NCI-H226 (cell line): ENCODE measurements at regions not wholly inside any gene's neighbourhood (a gene's known extent, or its start where the extent isn't known, plus 50 kb on each side); places are given as distances from the start of the nearest gene placed in this dataset.
"Not testable (repeated sequence)": the region's sequence is repeated elsewhere in the genome, so short reads cannot be mapped to it uniquely, and the experiment has no call there.

Experiments used
- DNase-seq: peaks from one replicate; pipeline ENCODE4 v3.0.0-alpha.2; 2015

DNA sequence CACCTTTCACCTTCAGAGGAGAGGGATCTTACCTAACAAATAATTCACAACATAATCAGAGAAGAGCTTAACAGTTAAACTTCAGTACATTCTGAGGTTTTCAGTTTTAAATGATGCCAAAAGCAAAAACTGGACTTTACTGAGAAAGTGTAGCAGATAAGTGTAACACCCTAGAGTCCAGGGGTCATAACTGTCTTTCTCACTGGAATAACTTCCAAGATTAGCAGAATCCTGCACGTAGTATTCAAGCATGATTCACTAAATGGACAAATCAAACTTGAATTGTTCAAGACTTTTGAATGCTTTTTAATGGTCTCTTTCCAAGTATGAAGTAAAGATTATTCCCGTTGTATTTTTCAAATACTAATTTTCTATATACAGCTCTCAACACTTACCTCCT, 180.1 kb upstream of the NREP start:
- no peak for DNase-seq

GRCh38 chr5:111935835-111936234, 178.8 kb upstream of the NREP start:
- DNase-seq = no peak

GRCh38 chr5:111935009-111935408, 178.0 kb upstream of the NREP start:
- DNase-seq = no peak

DNA sequence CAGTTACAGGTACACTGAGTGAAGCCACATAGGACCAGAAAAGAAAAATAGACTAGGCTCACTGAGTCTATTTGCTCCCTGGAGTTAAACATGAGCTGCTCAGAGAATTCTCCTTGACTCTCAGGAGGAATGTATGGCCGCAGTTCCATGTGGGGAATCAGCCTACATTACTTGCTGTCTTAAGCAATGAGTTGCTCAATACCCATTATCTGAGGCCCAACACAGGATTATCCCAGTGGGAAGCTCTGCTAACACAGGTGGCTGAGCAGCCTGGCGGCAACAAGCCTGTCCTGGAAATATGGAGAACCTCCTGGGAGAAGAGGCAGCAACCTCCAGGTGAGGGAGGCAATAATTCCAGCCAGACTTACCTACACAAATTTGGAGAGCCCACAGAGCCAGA, 177.5 kb upstream of the NREP start:
- no peak for DNase-seq

GRCh38 chr5:111933086-111933485, 176.1 kb upstream of the NREP start:
- no peak for DNase-seq

- peak; percentile 47 for DNase-seq
These were observed 175.6 kb upstream of the NREP start for GRCh38 chr5:111932628-111933027.

GRCh38 chr5:111932199-111932598, 175.2 kb upstream of the NREP start:
- no peak for DNase-seq

DNA sequence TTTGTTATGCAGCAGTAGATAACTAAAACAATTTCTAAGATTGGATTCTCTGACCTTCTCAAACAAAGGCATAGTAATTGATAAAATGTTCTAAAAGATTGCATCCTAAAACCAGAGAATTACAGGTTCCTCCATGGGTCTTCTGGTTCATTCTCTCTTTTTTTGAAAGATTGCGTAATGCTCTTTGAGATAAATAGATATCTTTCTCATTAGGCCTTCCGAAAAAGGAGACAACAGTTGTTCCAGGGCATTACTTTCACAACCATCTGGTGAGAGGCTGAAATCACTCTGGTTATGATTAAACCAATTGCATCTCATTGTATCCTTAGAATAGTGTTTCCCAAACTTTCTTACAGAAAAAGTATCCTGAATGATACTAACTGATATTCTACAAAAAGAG, 174.7 kb upstream of the NREP start:
- no peak for DNase-seq

GRCh38 chr5:111930905-111931461, 174.0 kb upstream of the NREP start:
- peak; percentile 72 for DNase-seq

- no peak for DNase-seq
These were observed 173.5 kb upstream of the NREP start for GRCh38 chr5:111930449-111930848.

- peak; percentile 98 for DNase-seq
These were observed 172.9 kb upstream of the NREP start for GRCh38 chr5:111929867-111930266.

DNA sequence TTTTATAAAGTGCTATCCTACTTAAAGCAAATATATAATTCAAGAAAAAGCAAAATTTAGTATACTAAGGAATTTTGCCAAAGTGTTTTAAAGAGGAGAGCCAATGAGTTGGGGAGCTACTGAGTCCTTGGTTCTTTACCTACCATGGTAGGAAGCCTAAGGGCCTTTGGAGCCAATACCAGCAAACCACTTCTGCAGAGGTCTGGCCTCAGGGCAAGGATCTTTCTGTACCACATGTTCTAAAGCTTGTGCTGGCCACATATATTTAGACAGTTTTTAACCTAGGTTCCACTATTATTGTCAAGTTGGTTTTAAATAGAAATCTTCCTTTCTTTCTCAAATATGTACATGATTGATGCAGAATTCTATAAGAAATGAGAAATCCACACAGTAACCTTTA, 172.3 kb upstream of the NREP start:
- DNase-seq = no peak

DNA sequence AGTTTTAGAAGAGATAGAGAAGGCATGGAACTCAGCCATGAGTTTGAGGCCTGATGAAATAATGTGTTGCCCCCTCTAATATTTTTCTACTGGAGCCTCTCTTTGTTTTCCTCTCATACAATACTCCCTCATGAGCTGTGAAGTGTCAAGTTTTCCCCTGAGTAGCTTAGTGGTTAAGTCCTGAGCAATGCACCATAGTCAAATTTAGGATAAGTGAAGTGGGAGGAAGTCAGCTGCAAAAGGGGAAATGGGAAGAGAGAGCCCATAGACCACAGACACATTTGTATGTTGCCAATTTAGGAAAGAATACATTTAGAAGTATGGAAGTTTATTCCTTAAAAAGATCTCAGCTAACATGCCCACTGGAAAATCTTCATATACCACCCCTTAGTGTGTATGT, 171.5 kb upstream of the NREP start:
- DNase-seq = no peak

DNA sequence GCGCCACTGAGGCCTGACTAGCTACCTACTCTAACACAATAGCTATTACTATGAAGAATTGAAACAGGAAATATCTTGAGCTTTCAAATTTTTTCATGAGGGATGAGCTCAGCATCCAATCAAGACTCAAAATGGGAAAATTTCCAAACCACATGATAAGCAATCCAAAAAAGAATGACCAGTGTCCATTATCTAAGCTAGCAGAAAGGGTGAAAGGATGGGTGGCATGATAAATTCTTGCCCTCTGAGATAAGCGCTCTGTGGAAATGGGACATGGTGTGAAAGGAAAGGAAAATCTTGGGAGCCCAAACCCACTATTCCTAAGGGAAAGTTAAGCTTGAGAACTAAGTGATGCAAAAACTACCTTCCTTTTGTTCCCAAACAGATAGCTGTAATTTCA, 170.2 kb upstream of the NREP start:
- DNase-seq = peak; percentile 86

DNA sequence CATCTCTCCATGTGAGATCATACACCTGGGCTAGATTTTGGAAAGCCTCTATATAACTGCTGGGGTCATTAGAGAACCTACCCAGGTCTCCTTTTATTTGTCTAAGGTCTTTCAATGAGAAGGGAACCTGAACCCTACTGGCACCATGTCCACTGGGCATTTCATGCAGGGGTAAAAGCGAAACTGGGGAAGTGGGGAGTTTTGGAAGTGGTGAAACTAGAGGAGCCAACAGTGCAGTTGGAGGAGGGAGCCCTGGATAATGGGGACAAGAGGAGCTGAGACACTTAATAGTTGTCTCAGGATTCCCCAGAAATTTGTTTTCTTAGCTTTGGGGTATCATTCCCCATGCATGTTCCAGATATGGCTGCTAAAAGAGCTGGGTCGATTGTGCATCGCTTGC, 169.0 kb upstream of the NREP start:
- no peak for DNase-seq

- no peak for DNase-seq
These were observed 165.3 kb upstream of the NREP start for GRCh38 chr5:111922344-111922743.

GRCh38 chr5:111921691-111922090, 164.7 kb upstream of the NREP start:
- DNase-seq = not testable (repeated sequence)

GRCh38 chr5:111914966-111915636, 158.1 kb upstream of the NREP start:
- DNase-seq = peak; percentile 20

- DNase-seq = no peak
These were observed 145.4 kb upstream of the NREP start for GRCh38 chr5:111902436-111902835.

GRCh38 chr5:111901296-111901695, 144.3 kb upstream of the NREP start:
- DNase-seq = no peak

DNA sequence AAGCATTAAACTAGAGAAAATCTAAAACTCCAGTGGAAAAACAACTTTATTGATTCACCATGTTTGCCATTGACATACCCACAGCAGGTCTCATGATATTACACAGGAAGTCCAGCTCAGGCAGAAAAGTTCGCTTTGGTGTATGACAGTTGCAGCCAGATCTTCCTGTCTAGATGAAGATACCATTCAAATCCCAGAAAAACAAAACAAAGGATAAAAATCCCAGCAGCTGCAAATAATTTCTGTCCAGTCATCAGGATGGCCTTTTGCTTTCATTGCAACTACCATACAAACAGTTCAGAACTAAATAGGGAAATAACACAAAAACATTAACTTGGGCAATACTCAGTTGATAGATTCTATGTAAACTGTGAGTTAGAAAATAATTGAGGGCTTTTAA, 136.0 kb upstream of the NREP start:
- no peak for DNase-seq

DNA sequence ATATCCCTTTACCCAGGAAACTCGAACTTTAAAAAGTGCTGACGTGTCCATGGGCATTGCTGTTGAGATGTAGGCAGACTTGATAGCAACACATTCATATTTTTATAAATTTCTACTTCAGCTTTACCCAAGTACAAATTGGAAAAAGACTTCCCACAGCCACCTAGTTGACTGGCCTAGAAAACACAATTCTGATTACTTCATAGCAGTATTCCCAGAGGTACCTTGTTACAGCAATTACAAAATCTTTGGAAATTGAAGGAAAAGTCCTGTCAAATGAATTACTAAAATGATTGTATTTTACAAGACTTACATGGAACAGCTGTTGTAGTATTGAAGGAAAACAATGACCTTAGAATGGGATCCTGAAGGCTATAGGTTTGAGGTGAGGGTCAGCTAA, 130.7 kb upstream of the NREP start:
- DNase-seq = no peak

GRCh38 chr5:111869681-111870080, 112.7 kb upstream of the NREP start:
- DNase-seq = peak; percentile 50

DNA sequence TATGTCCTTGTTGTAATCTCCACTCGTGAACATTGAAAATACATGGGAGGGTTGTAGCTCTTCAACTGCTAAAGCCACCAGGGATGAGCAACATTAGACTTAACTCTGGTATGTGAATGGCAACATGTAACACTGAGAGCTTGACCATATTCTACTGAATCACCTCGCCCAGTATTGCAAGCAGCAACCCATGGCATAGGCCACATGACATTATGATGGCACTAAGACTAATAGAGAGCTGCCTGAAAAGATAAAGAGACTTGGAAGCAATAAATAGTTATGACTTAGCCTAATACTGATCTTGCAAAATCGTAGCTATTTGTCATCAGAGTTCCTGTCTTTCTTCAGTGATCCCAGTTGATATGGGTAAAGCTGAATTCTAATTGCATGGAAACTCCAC, 108.4 kb upstream of the NREP start:
- DNase-seq = no peak

DNA sequence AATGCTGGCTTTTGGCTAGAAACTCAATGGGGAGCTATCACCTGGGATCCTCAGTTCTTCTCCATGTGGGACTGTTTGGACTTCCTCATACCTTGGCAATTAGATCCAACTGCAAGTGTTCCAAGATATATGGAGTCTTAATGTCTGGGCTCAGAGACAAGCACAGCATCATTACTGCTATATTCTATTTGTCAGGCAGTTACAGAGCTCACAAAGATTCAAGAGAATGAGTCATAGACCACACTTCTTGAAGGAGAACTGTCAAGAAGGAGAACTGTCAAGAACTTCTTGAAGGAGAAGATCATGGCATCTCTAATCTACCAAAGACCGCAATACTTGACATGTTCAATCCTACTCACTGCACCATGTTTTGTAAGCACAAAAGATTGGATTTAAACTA, 106.8 kb upstream of the NREP start:
- peak; percentile 63 for DNase-seq
